ENCODE measurements at regions not wholly inside any gene's neighbourhood (a gene's known extent, or its start where the extent isn't known, plus 50 kb on each side); places are given as distances from the start of the nearest gene placed in this dataset.

DNA sequence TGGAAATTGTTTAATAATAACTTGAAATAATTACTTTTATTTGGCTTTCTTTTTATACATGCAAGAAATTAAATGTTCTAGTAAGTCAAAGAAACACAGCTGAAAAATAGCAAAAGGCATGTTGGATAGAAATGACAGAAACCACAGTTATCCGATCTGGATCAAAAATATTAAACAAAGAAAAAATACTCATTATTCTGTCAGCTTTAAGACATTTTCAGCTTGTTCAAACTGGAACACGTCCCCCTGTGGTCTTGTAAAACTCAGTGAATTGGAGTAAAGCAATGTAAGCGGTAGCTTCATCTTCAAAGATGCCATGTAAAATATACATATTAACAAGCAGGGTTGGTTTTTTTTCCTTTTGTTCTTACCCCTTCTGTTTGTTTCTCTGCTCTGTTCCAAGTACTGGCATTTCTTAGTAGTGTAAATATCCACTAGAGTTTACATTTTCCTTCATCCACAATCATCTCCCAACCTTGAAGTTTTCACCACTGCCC, 223.4 kb downstream of the IGSF11 start:
- intact Hi-C loops (cut with DNase I; ENCODE audit: low total_unique reads): no loop called here
- DNase-seq (ENCODE audit: low spot score in 2 of 2): no peak
- no peak overlapping the region for H3K4me3 ChIP-seq (ENCODE audit: low read depth, poor library complexity, severe bottlenecking)
- no peak for TF ChIP-seq POLR2A (IDR thresholded peaks at IDR 0.05)
- TF ChIP-seq, protein P1, sequence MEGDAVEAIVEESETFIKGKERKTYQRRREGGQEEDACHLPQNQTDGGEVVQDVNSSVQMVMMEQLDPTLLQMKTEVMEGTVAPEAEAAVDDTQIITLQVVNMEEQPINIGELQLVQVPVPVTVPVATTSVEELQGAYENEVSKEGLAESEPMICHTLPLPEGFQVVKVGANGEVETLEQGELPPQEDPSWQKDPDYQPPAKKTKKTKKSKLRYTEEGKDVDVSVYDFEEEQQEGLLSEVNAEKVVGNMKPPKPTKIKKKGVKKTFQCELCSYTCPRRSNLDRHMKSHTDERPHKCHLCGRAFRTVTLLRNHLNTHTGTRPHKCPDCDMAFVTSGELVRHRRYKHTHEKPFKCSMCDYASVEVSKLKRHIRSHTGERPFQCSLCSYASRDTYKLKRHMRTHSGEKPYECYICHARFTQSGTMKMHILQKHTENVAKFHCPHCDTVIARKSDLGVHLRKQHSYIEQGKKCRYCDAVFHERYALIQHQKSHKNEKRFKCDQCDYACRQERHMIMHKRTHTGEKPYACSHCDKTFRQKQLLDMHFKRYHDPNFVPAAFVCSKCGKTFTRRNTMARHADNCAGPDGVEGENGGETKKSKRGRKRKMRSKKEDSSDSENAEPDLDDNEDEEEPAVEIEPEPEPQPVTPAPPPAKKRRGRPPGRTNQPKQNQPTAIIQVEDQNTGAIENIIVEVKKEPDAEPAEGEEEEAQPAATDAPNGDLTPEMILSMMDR (IDR thresholded peaks at IDR 0.05): no peak
- WGBS, 2 donors: 48 to 51% methylated on average over 3 of the region's 3 CpGs

DNA sequence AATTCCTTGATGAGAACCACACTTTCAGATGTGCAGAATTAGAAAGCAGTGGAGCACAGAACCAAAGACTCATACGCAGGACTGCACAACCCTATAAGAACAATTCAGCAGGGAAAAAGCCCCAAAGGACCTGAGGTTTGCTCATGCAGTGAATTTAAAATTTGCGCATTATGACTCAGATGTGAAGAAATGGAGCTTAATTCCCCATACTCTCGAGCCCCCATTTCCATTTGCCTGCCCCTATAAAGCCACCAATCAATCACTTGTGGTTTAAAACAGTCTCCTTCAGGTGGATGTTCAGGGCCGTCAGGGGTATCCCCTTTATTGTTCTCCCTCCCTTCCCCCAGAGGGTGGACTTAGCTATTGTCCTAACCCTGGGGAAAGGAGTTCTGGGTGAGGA, 221.2 kb downstream of the IGSF11 start:
- TF ChIP-seq POLR2A (IDR thresholded peaks at IDR 0.05): no peak
- TF ChIP-seq, protein P1 (IDR thresholded peaks at IDR 0.05): no peak
- intact Hi-C loops (cut with DNase I; ENCODE audit: low total_unique reads): no loop called here
- 65 to 69% methylated on average over 4 of the region's 4 CpGs for WGBS, 2 donors
- no peak overlapping the region for H3K4me3 ChIP-seq (ENCODE audit: low read depth, poor library complexity, severe bottlenecking)
- DNase-seq (ENCODE audit: low spot score in 2 of 2): no peak

DNA sequence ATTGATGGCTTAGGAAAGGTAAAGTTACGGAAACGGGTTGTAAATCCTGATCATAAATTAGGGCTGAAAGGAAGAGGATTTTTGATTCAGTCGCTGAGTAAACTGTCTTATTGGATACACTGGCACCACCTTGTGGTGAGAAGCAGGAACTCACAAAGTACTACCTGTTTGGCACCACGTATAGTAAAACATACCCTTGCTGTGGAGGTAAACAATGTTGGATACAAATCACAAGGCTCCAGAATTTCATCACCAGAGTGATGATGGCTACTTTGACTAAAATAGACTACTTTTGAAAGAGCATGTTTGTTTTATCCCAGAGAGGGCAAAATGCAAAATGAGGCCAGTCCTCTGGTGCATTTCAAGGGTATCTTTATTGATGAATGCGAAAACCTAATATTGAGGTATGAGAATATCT, 216.9 kb downstream of the IGSF11 start:
- intact Hi-C loops (cut with DNase I; ENCODE audit: low total_unique reads): no loop called here
- no peak for DNase-seq (ENCODE audit: low spot score in 2 of 2)
- WGBS, 2 donors: 21% methylated on average over 5 of the region's 5 CpGs

DNA sequence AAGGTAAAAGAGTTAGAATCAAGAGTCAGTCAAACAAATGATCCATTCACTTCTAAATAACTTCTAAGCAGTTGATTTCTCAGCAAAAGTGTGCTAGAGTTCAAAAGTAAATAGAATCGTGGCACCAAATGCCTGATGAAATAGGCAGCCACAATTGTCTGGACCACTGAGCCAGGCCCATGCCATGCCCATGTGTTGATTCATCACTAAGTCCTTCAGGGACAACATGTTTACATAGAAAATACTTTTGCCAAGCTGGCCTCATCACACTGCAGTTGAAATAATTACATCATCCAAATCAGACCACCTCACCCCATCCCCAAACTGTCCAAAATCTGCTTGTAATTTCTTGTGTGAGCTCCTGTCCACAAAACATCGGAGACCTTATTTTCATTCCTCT, 216.3 kb downstream of the IGSF11 start:
- intact Hi-C loops (cut with DNase I; ENCODE audit: low total_unique reads): no loop called here
- WGBS, 2 donors: 68 to 82% methylated on average over 2 of the region's 2 CpGs
- no peak overlapping the region for H3K4me3 ChIP-seq (ENCODE audit: low read depth, poor library complexity, severe bottlenecking)
- no peak for DNase-seq (ENCODE audit: low spot score in 2 of 2)
- no peak for TF ChIP-seq POLR2A (IDR thresholded peaks at IDR 0.05)
- TF ChIP-seq, protein P1 (IDR thresholded peaks at IDR 0.05): no peak

More for the DNA sequence above, 216.9 kb downstream of the IGSF11 start:
- TF ChIP-seq, protein P1 (IDR thresholded peaks at IDR 0.05): no peak
- TF ChIP-seq POLR2A (IDR thresholded peaks at IDR 0.05): no peak
- no peak overlapping the region for H3K4me3 ChIP-seq (ENCODE audit: low read depth, poor library complexity, severe bottlenecking)

DNA sequence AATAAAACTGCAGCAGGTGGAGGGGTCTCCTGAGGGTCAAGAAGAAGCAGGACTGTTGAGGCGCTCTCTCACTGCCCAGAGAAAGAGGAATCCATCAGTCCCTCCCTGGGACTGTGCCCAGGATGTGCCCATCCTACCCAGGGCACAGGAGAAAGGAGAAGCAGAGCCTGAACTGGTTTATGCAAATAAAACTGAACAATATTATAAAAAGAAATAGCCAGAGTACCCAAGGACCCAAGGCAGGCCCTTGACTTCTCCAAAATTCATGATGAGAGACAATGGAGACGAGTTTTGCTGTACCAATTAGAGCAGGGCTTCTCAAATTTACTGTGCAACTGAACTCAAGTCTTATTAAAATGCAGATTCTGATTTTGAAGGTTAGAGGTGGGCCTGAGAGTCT, 211.0 kb downstream of the IGSF11 start:
- TF ChIP-seq, protein P1 (IDR thresholded peaks at IDR 0.05): no peak
- no peak for TF ChIP-seq POLR2A (IDR thresholded peaks at IDR 0.05)
- intact Hi-C loops (cut with DNase I; ENCODE audit: low total_unique reads): no loop called here
- 60 to 72% methylated on average over 2 of the region's 2 CpGs for WGBS, 2 donors
- DNase-seq (ENCODE audit: low spot score in 2 of 2): no peak
- H3K4me3 ChIP-seq (ENCODE audit: low read depth, poor library complexity, severe bottlenecking): no peak overlapping the region

DNA sequence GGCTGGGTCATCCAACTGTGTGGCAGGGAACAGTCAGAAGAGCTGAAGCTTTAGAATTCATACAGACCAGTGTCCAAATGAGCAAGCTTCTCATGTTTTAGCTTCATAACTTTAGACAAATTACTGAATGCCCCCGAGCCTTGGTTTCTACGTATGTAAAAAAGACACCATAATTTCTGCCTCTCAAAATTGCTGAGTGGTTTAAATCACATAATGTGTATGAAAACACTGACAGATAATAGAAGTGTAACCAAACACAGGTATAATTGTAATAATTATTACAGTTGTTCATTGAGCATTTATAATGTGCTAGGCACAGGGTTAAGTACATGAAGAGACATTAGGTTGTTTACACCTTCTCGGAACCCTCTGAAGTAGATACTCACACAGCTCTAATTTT, 207.2 kb downstream of the IGSF11 start:
- no peak for TF ChIP-seq POLR2A (IDR thresholded peaks at IDR 0.05)
- TF ChIP-seq, protein P1 (IDR thresholded peaks at IDR 0.05): no peak
- DNase-seq (ENCODE audit: low spot score in 2 of 2): no peak
- intact Hi-C loops (cut with DNase I; ENCODE audit: low total_unique reads): no loop called here
- no peak overlapping the region for H3K4me3 ChIP-seq (ENCODE audit: low read depth, poor library complexity, severe bottlenecking)
- 64 to 73% methylated on average over 3 of the region's 3 CpGs for WGBS, 2 donors

Measured in lower leg skin (tissue), 4 donors.